Retinal pigment epithelial cell (primary cell): ENCODE measurements at regions not wholly inside any gene's neighbourhood (a gene's known extent, or its start where the extent isn't known, plus 50 kb on each side); places are given as distances from the start of the nearest gene placed in this dataset.

Experiments
- DNase-seq: peaks from one replicate; pipeline ENCODE4 v3.0.0-alpha.2; 2010; ENCODE audit warnings: low read depth
- H3K4me3 ChIP-seq: 2 replicates; pipeline ENCODE4 v1.5.1; 2011; ENCODE audit warnings: mild to moderate bottlenecking, low read length, control low read depth, moderate library complexity
- TF ChIP-seq, protein P1 (sequence below): conservative IDR thresholded peaks from 2 replicates; pipeline ENCODE4 v1.5.1; 2011; ENCODE audit warnings: low read depth, low read length, control low read depth, inconsistent platforms

DNA sequence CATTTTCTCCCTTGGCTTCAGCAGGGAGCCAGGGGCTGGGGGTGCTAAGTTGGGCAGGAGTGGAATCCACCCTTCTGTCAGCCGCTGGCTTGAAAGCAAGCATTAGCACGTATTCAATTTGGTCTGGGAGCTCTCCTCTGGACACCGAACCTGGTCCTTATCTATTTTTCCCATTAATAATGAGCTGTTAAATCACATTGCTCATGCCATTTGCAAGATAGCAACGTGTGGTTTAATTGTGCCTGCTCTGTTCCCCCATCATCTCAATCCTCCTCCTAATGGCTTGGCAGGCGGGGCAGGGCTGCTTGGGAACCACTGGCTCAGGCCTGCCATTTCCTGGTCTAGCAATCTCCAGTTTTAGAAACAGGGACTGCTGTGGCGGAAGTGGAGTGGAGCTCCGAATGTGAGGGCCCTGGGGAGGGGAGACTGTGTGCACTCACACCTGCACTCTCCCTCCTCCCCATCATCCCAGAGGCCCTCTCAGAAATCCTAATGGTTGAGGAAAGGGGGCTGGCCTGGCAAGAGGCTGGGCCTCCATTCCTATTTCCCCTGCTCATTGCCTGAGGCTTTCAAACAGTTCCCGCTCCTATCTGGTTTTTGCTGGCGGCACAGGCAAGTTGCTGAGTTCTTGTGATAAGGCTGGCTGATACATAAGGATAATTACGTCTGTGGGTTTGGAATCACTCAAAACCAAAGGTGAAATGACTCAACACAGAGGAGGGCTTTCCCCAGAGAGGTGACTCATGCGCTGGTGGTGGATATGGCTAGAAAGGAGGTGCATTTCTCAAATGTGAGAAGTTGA is 201.2 kb upstream of the E2F8 start:
- H3K4me3 ChIP-seq = no peak overlapping the region
- peak; percentile 82 for DNase-seq
- TF ChIP-seq, protein P1, sequence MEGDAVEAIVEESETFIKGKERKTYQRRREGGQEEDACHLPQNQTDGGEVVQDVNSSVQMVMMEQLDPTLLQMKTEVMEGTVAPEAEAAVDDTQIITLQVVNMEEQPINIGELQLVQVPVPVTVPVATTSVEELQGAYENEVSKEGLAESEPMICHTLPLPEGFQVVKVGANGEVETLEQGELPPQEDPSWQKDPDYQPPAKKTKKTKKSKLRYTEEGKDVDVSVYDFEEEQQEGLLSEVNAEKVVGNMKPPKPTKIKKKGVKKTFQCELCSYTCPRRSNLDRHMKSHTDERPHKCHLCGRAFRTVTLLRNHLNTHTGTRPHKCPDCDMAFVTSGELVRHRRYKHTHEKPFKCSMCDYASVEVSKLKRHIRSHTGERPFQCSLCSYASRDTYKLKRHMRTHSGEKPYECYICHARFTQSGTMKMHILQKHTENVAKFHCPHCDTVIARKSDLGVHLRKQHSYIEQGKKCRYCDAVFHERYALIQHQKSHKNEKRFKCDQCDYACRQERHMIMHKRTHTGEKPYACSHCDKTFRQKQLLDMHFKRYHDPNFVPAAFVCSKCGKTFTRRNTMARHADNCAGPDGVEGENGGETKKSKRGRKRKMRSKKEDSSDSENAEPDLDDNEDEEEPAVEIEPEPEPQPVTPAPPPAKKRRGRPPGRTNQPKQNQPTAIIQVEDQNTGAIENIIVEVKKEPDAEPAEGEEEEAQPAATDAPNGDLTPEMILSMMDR = no peak

DNA sequence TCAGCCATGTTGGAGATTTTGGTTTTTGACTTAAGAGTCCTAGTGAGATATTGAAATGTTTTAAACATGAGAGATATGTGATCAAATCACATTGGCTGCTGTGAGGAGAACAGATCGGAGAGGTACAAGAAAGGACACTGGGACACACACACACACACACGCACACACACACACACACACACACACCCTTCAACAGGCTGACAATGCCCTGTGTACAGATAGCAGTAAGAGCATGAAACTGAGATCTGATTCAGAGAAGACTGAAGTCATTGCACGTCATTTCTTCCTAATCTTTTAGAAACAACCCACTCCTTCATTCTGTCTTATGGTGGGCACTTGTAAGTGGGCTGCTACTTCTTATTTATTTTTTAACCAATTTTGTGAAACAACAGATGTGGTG is 200.5 kb upstream of the E2F8 start:
- TF ChIP-seq, protein P1 = no peak
- no peak overlapping the region for H3K4me3 ChIP-seq
- DNase-seq = no peak

- TF ChIP-seq, protein P1 = no peak
- peak; percentile 53 for DNase-seq
Observed at GRCh38 chr11:19437760-19438159, 197.0 kb upstream of the E2F8 start.

DNA sequence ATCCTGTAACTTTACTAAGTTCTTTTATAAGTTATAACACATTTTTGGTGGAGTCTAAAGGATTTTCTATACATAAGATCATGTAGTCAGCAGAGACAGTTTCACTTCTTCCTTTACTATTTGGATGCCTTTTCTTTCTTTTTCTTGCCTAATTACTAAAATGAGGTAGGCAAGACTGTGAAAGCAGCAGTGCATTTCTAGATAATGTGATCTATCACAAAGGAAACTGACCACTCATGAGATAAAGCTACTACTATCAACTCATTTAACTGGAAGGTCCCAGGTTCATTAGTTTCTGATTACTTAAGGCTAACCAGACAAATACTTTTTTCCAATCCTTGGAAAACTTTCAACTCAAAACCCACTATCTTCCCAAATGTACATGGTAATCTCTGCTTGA is 196.2 kb upstream of the E2F8 start:
- DNase-seq = no peak
- TF ChIP-seq, protein P1 = no peak
- H3K4me3 ChIP-seq = no peak overlapping the region

More at GRCh38 chr11:19437760-19438159, 197.0 kb upstream of the E2F8 start:
- H3K4me3 ChIP-seq = no peak overlapping the region

- TF ChIP-seq, protein P1 = no peak
- no peak overlapping the region for H3K4me3 ChIP-seq
- DNase-seq = no peak
Observed at GRCh38 chr11:19435306-19435989, 194.7 kb upstream of the E2F8 start.

DNA sequence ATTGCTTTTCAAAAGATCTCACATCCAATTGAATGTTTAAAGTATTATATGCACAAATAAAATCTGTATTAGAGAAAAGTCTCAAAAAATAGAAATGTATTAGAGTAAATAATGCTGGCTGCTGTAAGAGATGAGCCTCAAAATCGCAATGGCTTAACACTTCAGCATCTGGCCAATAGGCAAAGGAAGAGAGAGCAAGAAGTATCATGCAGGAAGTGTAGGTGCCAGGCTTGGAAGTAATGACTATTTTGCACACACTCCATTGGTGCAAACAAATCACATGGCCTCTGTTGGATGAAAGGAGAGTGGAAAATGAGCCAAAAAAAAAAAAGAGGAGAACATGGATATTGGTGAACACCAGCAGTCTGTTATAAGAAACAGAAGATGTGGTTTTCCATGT is 193.0 kb upstream of the E2F8 start:
- TF ChIP-seq, protein P1 = no peak
- H3K4me3 ChIP-seq = no peak overlapping the region
- no peak for DNase-seq

- TF ChIP-seq, protein P1 = no peak
- H3K4me3 ChIP-seq = no peak overlapping the region
- DNase-seq = no peak
Observed at GRCh38 chr11:19433367-19433766, 192.6 kb upstream of the E2F8 start.
